ENCODE measurements at regions not wholly inside any gene's neighbourhood (a gene's known extent, or its start where the extent isn't known, plus 50 kb on each side); places are given as distances from the start of the nearest gene placed in this dataset.

- TF ChIP-seq CTCF (IDR thresholded peaks at IDR 0.05) (no peak), EP300 (IDR thresholded peaks at IDR 0.05) (no peak), POLR2A (IDR thresholded peaks at IDR 0.05) (no peak)
Measured at GRCh38 chr6:121851056-121851455, 415.6 kb downstream of the GJA1 start.

Measured in ovary (tissue), 3 donors.